GM21786 (cell line): ENCODE measurements at regions not wholly inside any gene's neighbourhood (a gene's known extent, or its start where the extent isn't known, plus 50 kb on each side); places are given as distances from the start of the nearest gene placed in this dataset.
"Not testable (repeated sequence)": the region's sequence is repeated elsewhere in the genome, so short reads cannot be mapped to it uniquely, and the experiment has no call there.

Experiments used
- ATAC-seq: cut with Tn5 transposase; IDR thresholded peaks from one replicate; pipeline ENCODE4 v1.9.1; 2021; ENCODE audit not compliant: unreplicated experiment

- ATAC-seq: no peak
Measured at GRCh38 chr1:235059221-235059620, 69.4 kb downstream of the TOMM20 start.

DNA sequence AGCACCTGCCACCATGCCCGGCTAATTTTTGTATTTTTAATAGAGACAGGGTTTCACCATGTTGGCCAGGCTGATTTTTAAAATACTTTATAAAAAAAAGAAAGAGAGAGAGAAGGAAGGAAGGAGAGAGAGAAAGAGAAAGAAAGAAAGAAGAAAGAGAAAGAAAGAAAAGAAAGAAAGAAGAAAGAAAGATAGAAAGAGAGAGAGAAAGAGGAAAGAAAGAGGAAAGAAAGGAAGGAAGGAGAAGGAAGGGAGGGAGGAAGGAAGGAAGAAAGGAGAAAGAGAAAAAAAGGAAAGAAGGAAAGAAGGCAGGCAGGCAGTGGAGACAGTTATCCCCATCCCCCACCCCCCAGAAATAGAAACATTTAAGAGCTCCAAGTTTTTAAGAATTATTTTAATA lies 69.9 kb downstream of the TOMM20 start:
- ATAC-seq: no peak

DNA sequence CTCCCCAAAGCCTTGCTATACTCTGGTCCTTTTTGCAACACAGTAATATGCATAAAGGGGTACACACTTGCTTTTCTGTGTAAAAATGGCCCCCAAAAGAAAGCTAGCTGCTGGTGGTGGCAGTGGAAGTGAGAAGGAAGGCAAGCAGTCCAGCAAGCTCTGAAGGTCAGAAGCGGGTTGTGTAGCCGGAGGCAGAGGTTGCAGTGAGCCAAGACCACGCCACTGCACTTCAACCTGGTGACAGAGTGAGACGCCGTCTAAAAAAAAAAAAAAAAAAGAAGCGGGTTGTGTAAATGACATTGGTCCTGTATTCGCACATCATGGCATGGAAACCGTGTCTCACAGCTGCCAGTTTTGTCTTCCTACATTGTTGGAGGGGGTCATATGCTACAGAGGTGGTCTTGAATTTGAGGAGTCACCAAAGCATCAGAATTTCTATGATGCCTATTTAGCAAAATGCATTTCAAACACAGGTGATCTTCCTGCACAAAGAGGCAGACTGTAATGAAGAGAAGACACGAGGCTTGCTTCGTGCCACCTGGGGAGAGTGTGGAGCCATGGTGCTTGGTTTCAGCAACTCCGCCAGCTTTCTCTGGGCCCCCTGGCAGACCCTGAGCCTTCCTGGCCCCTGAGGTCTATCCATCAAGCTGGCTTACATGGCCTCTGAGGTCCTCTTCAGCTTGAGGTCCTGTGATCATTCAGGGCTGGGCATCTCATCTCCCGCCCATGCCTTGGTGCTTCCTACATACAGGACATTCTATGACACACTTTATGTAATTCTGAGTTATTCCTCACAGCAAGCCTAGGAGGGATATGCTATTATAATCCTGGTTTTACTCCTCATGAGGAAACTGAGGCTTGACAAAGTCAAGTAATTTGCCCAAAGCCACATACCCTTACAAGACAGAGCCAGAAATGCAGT lies 71.0 kb downstream of the TOMM20 start:
- no peak for ATAC-seq

DNA sequence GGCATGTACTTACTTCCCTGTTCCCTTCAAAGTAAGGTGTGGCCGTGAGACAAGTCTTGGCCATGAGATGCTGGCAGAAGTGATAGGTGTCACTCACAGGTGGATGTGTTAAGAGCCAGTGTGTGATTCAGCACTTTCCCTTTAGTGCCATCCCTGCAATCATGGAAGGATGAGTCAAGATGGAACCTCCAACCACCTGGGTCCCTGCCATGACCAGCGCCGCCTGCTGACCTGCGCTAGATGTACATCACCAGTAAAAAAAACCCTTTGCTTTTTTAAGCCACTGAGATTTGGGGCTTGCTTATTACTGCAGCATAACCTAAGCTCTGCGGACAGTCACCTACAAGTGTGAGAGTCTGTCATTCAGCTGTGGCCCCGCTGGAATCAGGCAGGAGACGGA lies 71.7 kb downstream of the TOMM20 start:
- no peak for ATAC-seq

DNA sequence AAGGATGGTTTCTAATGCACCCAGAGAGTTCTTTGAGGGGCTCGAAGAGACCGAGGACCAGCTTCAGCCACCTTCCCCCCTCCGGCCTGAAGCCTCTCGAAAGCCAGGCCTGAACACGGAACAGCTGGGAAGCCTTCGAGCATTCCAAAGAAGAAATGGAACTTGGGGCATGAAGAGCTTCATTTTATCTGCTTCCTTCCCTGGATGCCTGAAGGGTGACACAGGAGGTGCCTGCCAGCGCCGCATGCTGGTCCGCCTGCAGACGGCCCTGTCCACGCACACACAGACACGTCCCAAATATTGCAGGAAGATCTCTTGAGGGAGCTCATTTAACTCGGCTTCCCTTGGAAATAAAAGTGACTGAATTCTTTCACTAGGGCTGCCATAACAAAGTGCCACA lies 73.7 kb downstream of the TOMM20 start:
- ATAC-seq: no peak

GRCh38 chr1:235054466-235054865 lies 74.2 kb downstream of the TOMM20 start:
- no peak for ATAC-seq

- no peak for ATAC-seq
Measured at GRCh38 chr1:235052067-235053008, 76.3 kb downstream of the TOMM20 start.

DNA sequence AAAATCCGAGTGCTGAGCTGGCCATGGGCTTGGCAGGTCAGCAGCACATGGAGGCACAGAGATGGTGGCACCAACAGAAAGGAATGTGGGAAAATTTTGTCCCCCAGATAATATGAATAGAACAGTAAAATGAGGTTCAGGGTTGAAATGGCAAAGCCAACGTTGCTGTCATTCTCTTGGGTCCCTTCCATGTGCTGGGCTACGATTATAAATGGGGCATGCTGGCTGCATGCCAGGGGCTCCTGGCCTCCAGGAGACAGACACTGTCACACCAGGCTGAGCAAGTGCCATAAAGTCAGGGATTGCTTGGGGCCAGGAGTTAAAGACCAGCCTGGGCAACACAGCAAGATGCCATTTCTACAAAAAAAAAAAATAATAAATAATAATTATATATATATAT lies 77.1 kb downstream of the TOMM20 start:
- no peak for ATAC-seq

DNA sequence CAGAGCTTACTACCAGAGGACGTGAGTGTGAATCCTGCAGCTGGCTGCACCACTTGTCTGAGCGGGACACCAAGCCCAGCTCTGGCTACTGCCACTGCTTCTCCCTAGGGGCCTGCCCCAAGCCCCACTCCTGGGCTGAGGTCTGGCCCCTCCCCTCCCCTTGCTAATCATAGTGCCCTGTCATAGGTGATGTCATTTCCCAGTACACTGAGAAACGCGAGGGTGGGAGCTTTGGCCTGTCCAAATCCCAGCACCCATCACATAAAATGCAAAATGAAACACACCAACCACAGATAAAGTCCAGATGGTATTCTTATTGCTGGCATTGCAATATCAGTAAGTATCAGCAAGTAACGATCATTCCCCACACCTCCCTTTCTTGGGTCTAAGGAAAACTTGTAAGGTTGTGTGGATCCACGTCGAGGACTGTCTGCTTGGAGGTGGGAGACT lies 77.7 kb downstream of the TOMM20 start:
- ATAC-seq: peak; percentile 33

GRCh38 chr1:235049716-235050378 lies 78.8 kb downstream of the TOMM20 start:
- ATAC-seq: not testable (repeated sequence)

GRCh38 chr1:235049217-235049616 lies 79.4 kb downstream of the TOMM20 start:
- ATAC-seq: no peak

- ATAC-seq: no peak
Measured at GRCh38 chr1:235047331-235047871, 81.2 kb downstream of the TOMM20 start.

DNA sequence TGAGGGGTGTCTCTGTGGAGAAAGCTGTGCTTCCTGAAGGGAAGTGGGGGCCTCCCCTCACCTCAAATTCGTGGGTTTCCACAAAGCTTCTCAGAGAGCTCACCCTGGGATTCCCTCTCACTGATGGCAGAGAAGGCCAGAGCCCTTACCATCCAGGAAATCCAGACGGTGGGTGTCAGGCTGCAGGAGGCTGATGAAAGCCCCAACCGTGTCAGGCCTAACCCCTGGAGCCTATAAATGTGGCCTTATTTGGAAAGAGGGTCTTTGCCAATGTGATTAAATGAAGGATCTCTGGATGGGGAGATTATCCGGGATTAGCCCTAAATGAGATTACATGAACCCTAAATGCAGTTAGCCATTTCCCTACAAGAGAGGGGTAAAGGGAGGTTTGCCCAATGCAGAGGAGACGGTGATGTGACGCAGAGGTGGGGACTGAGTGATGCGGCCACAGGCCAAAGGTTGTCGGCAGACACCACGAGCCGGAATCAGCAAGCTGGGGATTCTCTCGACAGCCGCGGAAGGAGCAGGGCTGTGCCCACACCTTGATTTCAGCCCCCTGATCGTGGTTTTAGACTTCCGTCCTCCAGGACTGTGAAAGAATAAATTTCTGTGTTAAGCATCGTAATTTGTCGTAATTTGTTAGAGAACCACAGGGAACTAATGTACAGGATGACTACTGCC lies 82.6 kb downstream of the TOMM20 start:
- no peak for ATAC-seq

GRCh38 chr1:235045034-235045690 lies 83.5 kb downstream of the TOMM20 start:
- no peak for ATAC-seq

DNA sequence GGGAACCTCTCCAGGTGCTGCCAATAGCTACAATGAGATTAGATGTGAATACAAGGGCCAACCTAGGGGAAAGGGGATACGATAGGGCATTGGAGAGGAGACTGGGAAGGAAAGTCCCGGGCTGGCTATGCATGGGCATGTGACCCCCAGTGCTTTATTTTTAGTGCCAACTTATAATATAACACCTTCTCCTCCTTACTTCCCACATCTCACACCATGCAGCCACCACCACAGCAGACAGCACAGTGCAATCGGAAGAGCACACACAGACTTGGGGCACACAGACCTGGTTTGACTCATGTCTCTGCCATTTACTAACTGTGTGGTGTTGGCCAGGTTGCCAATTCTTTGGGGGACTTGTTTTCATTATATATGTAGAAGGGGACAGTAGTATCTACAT lies 85.4 kb downstream of the TOMM20 start:
- no peak for ATAC-seq

DNA sequence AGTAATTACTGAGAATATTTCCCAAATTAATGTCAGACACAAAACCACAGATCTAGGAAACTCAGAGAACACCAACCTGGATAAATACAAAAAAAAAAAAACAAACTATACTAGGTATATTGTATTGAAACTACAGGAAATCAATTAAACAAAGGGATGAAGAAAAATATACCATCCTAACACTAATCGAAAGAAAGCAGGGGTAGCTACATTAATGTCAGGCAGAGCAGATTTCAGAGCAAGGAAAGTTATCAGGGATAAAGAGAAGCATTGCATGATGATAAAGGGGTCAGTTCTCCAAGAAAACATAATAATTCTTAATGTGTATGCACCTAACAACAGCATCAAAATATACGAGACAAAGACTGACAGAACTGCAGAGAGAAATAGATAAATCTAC lies 89.9 kb downstream of the TOMM20 start:
- ATAC-seq: no peak

DNA sequence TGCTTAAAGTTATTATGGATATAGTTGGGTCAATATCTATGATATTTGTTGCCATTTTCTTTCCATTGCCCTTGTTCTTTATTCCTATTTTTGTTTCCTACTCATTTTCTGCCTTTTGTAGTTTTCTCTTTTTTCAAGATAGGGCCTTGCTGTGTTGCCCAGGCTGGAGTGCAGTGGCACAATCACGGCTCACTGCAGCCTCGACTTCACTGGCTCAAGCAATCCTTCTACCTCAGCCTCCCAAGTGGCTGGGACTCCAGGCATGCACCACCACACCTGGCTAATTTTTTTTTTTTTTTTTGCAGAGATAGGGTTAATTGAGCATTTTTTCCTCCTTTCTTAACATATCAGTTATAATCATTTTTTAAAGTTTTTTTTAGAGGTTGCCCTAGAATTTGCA lies 92.7 kb downstream of the TOMM20 start:
- ATAC-seq: no peak

- no peak for ATAC-seq
Measured at GRCh38 chr1:235030919-235031596, 97.6 kb downstream of the TOMM20 start.

- ATAC-seq: no peak
Measured at GRCh38 chr1:235027862-235028250, 100.8 kb downstream of the TOMM20 start.
